ENCODE measurements at regions not wholly inside any gene's neighbourhood (a gene's known extent, or its start where the extent isn't known, plus 50 kb on each side); places are given as distances from the start of the nearest gene placed in this dataset.

DNA sequence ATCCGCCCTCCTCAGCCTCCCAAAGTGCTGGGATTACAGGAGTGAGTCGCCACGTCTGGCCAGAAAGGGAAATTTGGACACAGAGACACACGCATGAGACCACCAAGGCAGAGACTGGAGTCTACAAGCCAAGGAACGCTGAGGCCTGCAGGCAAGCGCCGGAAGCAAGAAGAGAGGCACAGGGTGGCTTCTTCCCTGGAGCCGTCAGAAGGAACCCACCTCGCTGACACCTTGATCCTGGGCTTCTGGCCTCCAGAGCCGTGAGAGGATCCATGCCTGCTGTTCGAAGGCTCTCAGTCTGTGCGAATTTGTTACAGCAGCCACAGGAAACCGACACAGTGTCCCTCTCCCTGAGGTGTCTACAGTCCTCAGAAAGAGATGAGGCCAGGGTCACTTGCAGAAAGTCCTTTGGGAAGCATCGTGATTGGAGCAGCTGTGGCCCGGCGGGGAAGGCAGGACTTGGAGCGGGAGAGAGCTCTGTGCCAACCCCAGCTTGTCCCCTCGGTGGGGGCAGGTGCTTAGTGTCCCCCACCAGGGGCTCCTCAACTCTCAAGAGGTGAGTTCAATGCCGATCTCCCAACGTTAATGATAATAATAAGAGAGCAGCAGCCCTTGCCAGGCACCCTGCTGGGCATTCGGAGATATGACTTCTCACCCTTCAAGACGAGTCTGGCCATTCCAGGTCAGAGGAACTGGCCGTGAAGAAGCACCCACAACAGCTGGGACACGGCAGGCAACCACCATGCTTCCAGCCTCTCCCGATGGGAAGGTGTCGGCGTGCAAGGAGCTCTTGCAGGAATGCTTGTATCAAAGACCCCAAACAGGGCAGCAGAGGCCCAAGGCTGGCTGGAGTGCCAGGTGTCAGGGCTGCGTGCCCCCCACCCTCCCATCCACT lies 68.4 kb upstream of the TNRC6C start:
- TF ChIP-seq ATF1 (CRISPR knock-in tag; IDR thresholded peaks at IDR 0.05) (no peak), ETV6 (CRISPR knock-in tag; IDR thresholded peaks at IDR 0.05) (no peak), NR3C1 (CRISPR knock-in tag; conservative IDR thresholded peaks at IDR 0.05; ENCODE audit: low read depth) (no peak), ESRRA (CRISPR knock-in tag; IDR thresholded peaks at IDR 0.05; ENCODE audit: borderline replicate concordance) (no peak), ELF4 (CRISPR knock-in tag; IDR thresholded peaks at IDR 0.05; ENCODE audit: low read depth) (no peak), MYBL2 (CRISPR knock-in tag; IDR thresholded peaks at IDR 0.05) (no peak)
- TF ChIP-seq, protein P1, sequence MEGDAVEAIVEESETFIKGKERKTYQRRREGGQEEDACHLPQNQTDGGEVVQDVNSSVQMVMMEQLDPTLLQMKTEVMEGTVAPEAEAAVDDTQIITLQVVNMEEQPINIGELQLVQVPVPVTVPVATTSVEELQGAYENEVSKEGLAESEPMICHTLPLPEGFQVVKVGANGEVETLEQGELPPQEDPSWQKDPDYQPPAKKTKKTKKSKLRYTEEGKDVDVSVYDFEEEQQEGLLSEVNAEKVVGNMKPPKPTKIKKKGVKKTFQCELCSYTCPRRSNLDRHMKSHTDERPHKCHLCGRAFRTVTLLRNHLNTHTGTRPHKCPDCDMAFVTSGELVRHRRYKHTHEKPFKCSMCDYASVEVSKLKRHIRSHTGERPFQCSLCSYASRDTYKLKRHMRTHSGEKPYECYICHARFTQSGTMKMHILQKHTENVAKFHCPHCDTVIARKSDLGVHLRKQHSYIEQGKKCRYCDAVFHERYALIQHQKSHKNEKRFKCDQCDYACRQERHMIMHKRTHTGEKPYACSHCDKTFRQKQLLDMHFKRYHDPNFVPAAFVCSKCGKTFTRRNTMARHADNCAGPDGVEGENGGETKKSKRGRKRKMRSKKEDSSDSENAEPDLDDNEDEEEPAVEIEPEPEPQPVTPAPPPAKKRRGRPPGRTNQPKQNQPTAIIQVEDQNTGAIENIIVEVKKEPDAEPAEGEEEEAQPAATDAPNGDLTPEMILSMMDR (IDR thresholded peaks at IDR 0.05) = no peak

Data from WTC11 (cell line).